ENCODE measurements at regions not wholly inside any gene's neighbourhood (a gene's known extent, or its start where the extent isn't known, plus 50 kb on each side); places are given as distances from the start of the nearest gene placed in this dataset.

DNA sequence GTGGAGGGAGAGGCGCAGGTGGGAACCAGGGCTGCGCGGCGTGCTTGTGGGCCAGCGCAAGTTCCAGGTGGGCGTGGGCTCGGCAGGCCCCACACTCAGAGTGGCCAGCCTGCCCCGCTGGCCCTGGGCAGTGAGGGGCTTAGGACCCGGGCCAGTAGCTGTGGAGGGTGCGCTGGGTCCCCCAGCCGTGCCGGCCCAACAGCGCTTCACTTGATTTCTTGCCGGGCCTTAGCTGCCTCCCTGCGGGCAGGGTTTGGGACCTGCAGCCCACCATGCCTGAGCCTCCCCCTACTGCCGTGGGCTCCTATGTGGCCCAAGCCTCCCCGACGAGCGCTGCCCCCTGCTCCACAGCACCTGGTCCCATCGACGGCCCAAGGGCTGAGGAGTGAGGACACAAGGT lies 1636.9 kb upstream of the SLC39A10 start:
- WGBS (ENCODE audit: low lambda C conversion rate): 83% methylated on average over 6 of the region's 21 CpGs
- Histone ChIP-seq H3K4me3 (ENCODE audit: low read depth in 2 of 2, low read length in 1 of 2) (no peak overlapping the region), H3K9me2 (no peaks in the 10 kb centered on the region), H3K4me1 (ENCODE audit: control insufficient read depth in 1 of 2, insufficient read depth in 2 of 2, low read depth in 1 of 2, low read length in 1 of 2) (no peaks in the 10 kb centered on the region; a peak in 1 of 4 replicates), H3K4me2 (no peak overlapping the region), H3K27ac (ENCODE audit: low read depth in 2 of 2, low read length in 1 of 2) (no peak overlapping the region), H3K27me3 (ENCODE audit: insufficient read depth) (no peaks in the 10 kb centered on the region), H3K9ac (no peak overlapping the region), H3K79me2 (ENCODE audit: insufficient read depth) (no peaks in the 10 kb centered on the region), H3K9me3 (peaks cover 21% of the 10 kb centered on the region), H3K36me3 (replicated peaks in 1 of 2; ENCODE audit: control insufficient read depth in 1 of 2, insufficient read depth in 2 of 2, low read length in 1 of 2) (no peaks in the 10 kb centered on the region), H4K20me1 (ENCODE audit: insufficient read depth) (no peaks in the 10 kb centered on the region), H3F3A (replicated peaks; ENCODE audit: insufficient read depth) (no peaks in the 10 kb centered on the region), H2AFZ (ENCODE audit: low read depth) (no peak overlapping the region)
- TF ChIP-seq EZH2phosphoT487 (IDR thresholded peaks at IDR 0.05; ENCODE audit: borderline replicate concordance, low read depth): no peak
- TF ChIP-seq MXI1 (IDR thresholded peaks at IDR 0.05; ENCODE audit: low read depth, low read length): no peak
- no peak for TF ChIP-seq SIN3A (IDR thresholded peaks at IDR 0.05; ENCODE audit: borderline replicate concordance, low read depth, low read length)
- TF ChIP-seq ELF1 (IDR thresholded peaks at IDR 0.05): no peak
- no peak for TF ChIP-seq RAD21 (IDR thresholded peaks at IDR 0.05; ENCODE audit: low read length)
- TF ChIP-seq, protein P1, sequence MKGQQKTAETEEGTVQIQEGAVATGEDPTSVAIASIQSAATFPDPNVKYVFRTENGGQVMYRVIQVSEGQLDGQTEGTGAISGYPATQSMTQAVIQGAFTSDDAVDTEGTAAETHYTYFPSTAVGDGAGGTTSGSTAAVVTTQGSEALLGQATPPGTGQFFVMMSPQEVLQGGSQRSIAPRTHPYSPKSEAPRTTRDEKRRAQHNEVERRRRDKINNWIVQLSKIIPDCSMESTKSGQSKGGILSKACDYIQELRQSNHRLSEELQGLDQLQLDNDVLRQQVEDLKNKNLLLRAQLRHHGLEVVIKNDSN (IDR thresholded peaks at IDR 0.05; ENCODE audit: borderline replicate concordance, low read depth): no peak
- TF ChIP-seq POLR2AphosphoS5 (IDR thresholded peaks at IDR 0.05; ENCODE audit: low read depth, low read length): no peak
- TF ChIP-seq, protein P2, sequence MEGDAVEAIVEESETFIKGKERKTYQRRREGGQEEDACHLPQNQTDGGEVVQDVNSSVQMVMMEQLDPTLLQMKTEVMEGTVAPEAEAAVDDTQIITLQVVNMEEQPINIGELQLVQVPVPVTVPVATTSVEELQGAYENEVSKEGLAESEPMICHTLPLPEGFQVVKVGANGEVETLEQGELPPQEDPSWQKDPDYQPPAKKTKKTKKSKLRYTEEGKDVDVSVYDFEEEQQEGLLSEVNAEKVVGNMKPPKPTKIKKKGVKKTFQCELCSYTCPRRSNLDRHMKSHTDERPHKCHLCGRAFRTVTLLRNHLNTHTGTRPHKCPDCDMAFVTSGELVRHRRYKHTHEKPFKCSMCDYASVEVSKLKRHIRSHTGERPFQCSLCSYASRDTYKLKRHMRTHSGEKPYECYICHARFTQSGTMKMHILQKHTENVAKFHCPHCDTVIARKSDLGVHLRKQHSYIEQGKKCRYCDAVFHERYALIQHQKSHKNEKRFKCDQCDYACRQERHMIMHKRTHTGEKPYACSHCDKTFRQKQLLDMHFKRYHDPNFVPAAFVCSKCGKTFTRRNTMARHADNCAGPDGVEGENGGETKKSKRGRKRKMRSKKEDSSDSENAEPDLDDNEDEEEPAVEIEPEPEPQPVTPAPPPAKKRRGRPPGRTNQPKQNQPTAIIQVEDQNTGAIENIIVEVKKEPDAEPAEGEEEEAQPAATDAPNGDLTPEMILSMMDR (IDR thresholded peaks at IDR 0.05): no peak
- TF ChIP-seq EP300 (IDR thresholded peaks at IDR 0.05; ENCODE audit: borderline replicate concordance in 1 of 2, low read depth in 1 of 2, low read length in 1 of 2): no peak
- no peak for TF ChIP-seq GABPA (IDR thresholded peaks at IDR 0.05; ENCODE audit: low read depth)
- TF ChIP-seq SMC3 (IDR thresholded peaks at IDR 0.05; ENCODE audit: low read depth, low read length): no peak
- no peak for TF ChIP-seq TCF12 (IDR thresholded peaks at IDR 0.05)
- POLR2A ChIA-PET: no interaction called here
- DNase-seq: no peak
- CTCF ChIA-PET: no interaction called here

DNA sequence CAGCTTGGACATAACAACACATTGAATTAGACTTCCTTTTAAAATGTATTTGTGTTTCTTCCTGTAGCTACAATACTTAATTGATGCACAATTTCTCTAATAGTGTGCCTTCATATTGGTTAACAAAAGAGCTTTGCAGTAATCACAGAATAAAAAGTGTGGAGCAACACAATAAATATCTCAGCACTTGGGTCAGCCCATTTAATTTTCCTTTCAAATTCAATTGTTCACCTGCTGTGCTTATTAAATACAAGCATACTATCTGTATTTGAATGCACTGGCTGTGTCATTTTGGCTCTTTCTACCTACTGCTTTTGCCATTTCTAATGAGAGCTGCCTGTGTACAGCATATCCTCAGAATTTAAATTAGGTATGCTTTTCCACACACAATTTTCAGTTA lies 1641.3 kb upstream of the SLC39A10 start:
- POLR2A ChIA-PET: no interaction called here
- DNase-seq: no peak
- H3F3A ChIP-seq (replicated peaks; ENCODE audit: insufficient read depth): no peaks in the 10 kb centered on the region
- H3K27me3 ChIP-seq (ENCODE audit: insufficient read depth): no peaks in the 10 kb centered on the region
- peak overlapping the region; percentile 17; the same call in 1 of the 2 replicates for H2AFZ ChIP-seq (ENCODE audit: low read depth)
- no peaks in the 10 kb centered on the region for H3K79me2 ChIP-seq (ENCODE audit: insufficient read depth)
- no peaks in the 10 kb centered on the region; a peak in 1 of 4 replicates for H3K4me1 ChIP-seq (ENCODE audit: control insufficient read depth in 1 of 2, insufficient read depth in 2 of 2, low read depth in 1 of 2, low read length in 1 of 2)
- no peaks in the 10 kb centered on the region for H3K9me2 ChIP-seq
- H3K9me3 ChIP-seq: peaks cover 6% of the 10 kb centered on the region; the same call in 1 of the 2 replicates
- no peak overlapping the region for H3K4me3 ChIP-seq (ENCODE audit: low read depth in 2 of 2, low read length in 1 of 2)
- H3K36me3 ChIP-seq (replicated peaks in 1 of 2; ENCODE audit: control insufficient read depth in 1 of 2, insufficient read depth in 2 of 2, low read length in 1 of 2): no peaks in the 10 kb centered on the region
- no peak overlapping the region for H3K4me2 ChIP-seq
- no peak overlapping the region for H3K27ac ChIP-seq (ENCODE audit: low read depth in 2 of 2, low read length in 1 of 2)
- CTCF ChIA-PET: no interaction called here
- no peaks in the 10 kb centered on the region for H4K20me1 ChIP-seq (ENCODE audit: insufficient read depth)
- TF ChIP-seq, protein P3, sequence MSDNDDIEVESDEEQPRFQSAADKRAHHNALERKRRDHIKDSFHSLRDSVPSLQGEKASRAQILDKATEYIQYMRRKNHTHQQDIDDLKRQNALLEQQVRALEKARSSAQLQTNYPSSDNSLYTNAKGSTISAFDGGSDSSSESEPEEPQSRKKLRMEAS (IDR thresholded peaks at IDR 0.05; ENCODE audit: low read depth): no peak
- no peak for TF ChIP-seq ELF1 (IDR thresholded peaks at IDR 0.05)
- H3K9ac ChIP-seq: no peak overlapping the region
